ENCODE measurements at regions not wholly inside any gene's neighbourhood (a gene's known extent, or its start where the extent isn't known, plus 50 kb on each side); places are given as distances from the start of the nearest gene placed in this dataset.

- H3K9me3 Mint-ChIP-seq: no peaks in the 10 kb centered on the region
- H3K27me3 Mint-ChIP-seq (ENCODE audit: low read depth, poor library complexity): peaks cover 28% of the 10 kb centered on the region
- TF ChIP-seq, protein P1, sequence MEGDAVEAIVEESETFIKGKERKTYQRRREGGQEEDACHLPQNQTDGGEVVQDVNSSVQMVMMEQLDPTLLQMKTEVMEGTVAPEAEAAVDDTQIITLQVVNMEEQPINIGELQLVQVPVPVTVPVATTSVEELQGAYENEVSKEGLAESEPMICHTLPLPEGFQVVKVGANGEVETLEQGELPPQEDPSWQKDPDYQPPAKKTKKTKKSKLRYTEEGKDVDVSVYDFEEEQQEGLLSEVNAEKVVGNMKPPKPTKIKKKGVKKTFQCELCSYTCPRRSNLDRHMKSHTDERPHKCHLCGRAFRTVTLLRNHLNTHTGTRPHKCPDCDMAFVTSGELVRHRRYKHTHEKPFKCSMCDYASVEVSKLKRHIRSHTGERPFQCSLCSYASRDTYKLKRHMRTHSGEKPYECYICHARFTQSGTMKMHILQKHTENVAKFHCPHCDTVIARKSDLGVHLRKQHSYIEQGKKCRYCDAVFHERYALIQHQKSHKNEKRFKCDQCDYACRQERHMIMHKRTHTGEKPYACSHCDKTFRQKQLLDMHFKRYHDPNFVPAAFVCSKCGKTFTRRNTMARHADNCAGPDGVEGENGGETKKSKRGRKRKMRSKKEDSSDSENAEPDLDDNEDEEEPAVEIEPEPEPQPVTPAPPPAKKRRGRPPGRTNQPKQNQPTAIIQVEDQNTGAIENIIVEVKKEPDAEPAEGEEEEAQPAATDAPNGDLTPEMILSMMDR (IDR thresholded peaks at IDR 0.05): no peak
- peaks cover 72% of the 10 kb centered on the region for H3K4me1 Mint-ChIP-seq
- H3K4me3 Mint-ChIP-seq: no peak overlapping the region
- peak; percentile 42 for DNase-seq
- no peaks in the 10 kb centered on the region for H3K36me3 Mint-ChIP-seq (ENCODE audit: low read depth)
- no peak overlapping the region for H3K27ac Mint-ChIP-seq
Measured at GRCh38 chr5:171647043-171647903, 138.3 kb upstream of the SMIM23 start.

DNA sequence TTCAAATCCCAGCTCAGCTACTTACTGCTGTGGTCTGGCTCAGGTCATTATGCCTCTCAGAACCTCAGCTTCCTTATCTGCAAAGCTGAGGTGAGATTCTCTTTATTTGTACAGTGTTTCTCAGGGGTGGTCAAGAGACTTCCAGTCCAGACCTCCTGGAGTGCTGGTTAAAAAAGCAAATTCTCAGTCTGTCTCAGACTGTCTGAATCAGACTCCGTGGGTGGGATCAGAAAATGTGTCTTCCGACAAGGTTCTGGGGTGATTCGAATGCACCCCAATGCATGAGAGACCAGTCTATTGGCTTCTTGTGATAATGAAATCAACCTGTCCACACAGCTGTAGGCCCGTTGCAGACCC, 137.7 kb upstream of the SMIM23 start:
- no peaks in the 10 kb centered on the region for H3K36me3 Mint-ChIP-seq (ENCODE audit: low read depth)
- TF ChIP-seq, protein P1 (IDR thresholded peaks at IDR 0.05): no peak
- DNase-seq: no peak
- peaks cover 67% of the 10 kb centered on the region for H3K4me1 Mint-ChIP-seq
- no peak overlapping the region for H3K4me3 Mint-ChIP-seq
- H3K27me3 Mint-ChIP-seq (ENCODE audit: low read depth, poor library complexity): peaks cover 25% of the 10 kb centered on the region
- H3K9me3 Mint-ChIP-seq: no peaks in the 10 kb centered on the region
- no peak overlapping the region for H3K27ac Mint-ChIP-seq

DNA sequence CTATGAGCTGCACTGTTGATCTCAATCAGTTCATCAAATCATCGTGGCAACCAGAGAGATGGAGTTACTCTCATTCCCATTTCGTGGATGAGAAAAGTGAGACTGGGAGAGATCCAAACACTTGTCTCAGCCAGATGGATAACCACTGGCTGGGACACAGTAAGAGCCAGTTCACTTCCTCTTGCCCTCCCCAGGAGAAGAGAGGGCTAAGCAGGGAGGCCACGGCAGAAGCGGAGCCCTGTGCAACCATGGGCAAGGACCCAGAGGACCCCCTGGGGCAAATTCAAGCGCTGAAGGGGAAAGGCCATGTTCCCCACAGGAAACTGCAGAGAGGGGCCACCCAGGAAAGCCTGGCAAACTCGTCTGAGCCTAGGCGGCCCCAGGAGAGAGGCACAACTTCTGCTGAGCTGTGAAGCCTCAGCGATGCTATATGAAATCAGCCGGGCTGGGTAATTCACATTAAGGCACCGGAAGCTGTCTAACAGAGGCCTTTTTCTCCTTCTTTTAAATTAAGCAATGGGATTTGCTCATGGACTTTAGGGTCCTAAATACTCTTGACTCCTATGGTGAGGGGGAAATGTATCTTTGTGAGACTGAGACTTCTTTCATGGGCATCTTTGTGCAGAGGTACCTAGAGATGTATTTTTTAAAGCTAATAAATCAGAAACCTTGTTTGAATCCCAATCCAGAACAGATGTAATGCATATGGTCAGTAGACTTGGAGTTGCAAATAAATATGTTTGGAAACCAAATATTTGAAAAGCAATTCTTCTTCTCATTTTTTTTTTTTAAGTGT, 137.1 kb upstream of the SMIM23 start:
- Mint-ChIP-seq H3K9me3 (peaks cover 5% of the 10 kb centered on the region), H3K4me3 (no peak overlapping the region), H3K27me3 (ENCODE audit: low read depth, poor library complexity) (peaks cover 25% of the 10 kb centered on the region), H3K27ac (no peak overlapping the region), H3K36me3 (ENCODE audit: low read depth) (no peaks in the 10 kb centered on the region), H3K4me1 (peaks cover 62% of the 10 kb centered on the region)
- TF ChIP-seq, protein P1 (IDR thresholded peaks at IDR 0.05): no peak
- DNase-seq: no peak

DNA sequence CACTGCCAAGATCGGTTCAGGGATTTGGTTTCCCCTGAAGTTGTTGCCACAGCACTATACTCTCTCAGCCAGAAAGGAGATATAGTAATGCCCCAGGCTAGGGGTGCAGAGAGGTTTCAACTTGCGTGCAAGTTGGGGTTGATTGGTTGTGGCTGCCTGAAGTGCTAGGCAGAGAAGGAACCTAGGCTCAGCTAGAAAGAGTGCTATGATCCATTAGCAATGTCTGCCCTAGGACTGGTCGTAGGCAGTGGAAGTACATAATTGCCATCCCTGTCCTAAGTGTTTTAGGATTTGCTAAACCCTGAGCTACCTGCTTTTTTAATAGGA, 136.6 kb upstream of the SMIM23 start:
- Mint-ChIP-seq H3K9me3 (peaks cover 8% of the 10 kb centered on the region), H3K27ac (no peak overlapping the region), H3K4me3 (no peak overlapping the region), H3K4me1 (peaks cover 56% of the 10 kb centered on the region), H3K27me3 (ENCODE audit: low read depth, poor library complexity) (peaks cover 20% of the 10 kb centered on the region), H3K36me3 (ENCODE audit: low read depth) (no peaks in the 10 kb centered on the region)
- TF ChIP-seq, protein P1 (IDR thresholded peaks at IDR 0.05): no peak
- no peak for DNase-seq

GRCh38 chr5:171650597-171650996, 135.0 kb upstream of the SMIM23 start:
- H3K4me3 Mint-ChIP-seq: no peak overlapping the region

More at GRCh38 chr5:171650597-171650996, 135.0 kb upstream of the SMIM23 start:
- TF ChIP-seq, protein P1 (IDR thresholded peaks at IDR 0.05): no peak
- H3K9me3 Mint-ChIP-seq: peaks cover 8% of the 10 kb centered on the region
- H3K27ac Mint-ChIP-seq: no peak overlapping the region
- peaks cover 45% of the 10 kb centered on the region for H3K4me1 Mint-ChIP-seq
- peaks cover 13% of the 10 kb centered on the region for H3K27me3 Mint-ChIP-seq (ENCODE audit: low read depth, poor library complexity)
- no peaks in the 10 kb centered on the region for H3K36me3 Mint-ChIP-seq (ENCODE audit: low read depth)
- DNase-seq: no peak
